GM12892 (cell line): ENCODE measurements at regions not wholly inside any gene's neighbourhood (a gene's known extent, or its start where the extent isn't known, plus 50 kb on each side); places are given as distances from the start of the nearest gene placed in this dataset.

Experiments used
- POLR2A ChIP-seq: IDR thresholded peaks from 2 replicates; pipeline ENCODE4 v1.6.1; 2011; ENCODE audit warnings: low read depth, low read length, control low read depth
- POLR2AphosphoS5 ChIP-seq: IDR thresholded peaks from 2 replicates; pipeline ENCODE4 v1.6.1; 2011; ENCODE audit warnings: low read depth, low read length, control low read depth

GRCh38 chr18:40437517-40437916 is 1517.5 kb upstream of the PIK3C3 start:
- TF ChIP-seq POLR2A (no peak), POLR2AphosphoS5 (no peak)
